Brain microvascular endothelial cell (primary cell): ENCODE measurements at regions not wholly inside any gene's neighbourhood (a gene's known extent, or its start where the extent isn't known, plus 50 kb on each side); places are given as distances from the start of the nearest gene placed in this dataset.
A peak's percentile ranks its signal among the peaks of the same experiment; 100 is the strongest.

Experiments
- DNase-seq: peaks from one replicate; pipeline ENCODE4 v3.0.0-alpha.2; 2020
- H3K27ac ChIP-seq: fragments of 250-450 bp; sonication (Bioruptor Pico); 2 replicates; pipeline ENCODE4 v1.5.1; 2020; ENCODE audit warnings: mild to moderate bottlenecking, moderate library complexity
- H3K27me3 ChIP-seq: fragments of 250-450 bp; sonication (Bioruptor Pico); replicated peaks from 2 replicates; pipeline ENCODE4 v1.5.1; 2020; ENCODE audit warnings: mild to moderate bottlenecking
- H3K36me3 ChIP-seq: fragments of 250-450 bp; sonication (Bioruptor Pico); replicated peaks from 2 replicates; pipeline ENCODE4 v1.5.1; 2020; ENCODE audit warnings: mild to moderate bottlenecking
- H3K4me3 ChIP-seq: 2 replicates; pipeline ENCODE4 v1.5.1; 2011; ENCODE audit warnings: low read depth, mild to moderate bottlenecking, control low read depth, low read length, moderate library complexity
- in situ Hi-C: cut with HindIII; loops from 2 replicates; pipeline ENCODE4 v1.10.0; 2017; ENCODE audit warnings: low sequenced_read_pairs, low pct_ligation_motif_present
- TF ChIP-seq, protein P1 (sequence below): IDR thresholded peaks from 2 replicates; pipeline ENCODE4 v1.5.1; 2011; ENCODE audit warnings: low read depth, mild to moderate bottlenecking, moderate library complexity, low read length, control low read depth, inconsistent platforms; ENCODE audit errors: missing control alignments

DNA sequence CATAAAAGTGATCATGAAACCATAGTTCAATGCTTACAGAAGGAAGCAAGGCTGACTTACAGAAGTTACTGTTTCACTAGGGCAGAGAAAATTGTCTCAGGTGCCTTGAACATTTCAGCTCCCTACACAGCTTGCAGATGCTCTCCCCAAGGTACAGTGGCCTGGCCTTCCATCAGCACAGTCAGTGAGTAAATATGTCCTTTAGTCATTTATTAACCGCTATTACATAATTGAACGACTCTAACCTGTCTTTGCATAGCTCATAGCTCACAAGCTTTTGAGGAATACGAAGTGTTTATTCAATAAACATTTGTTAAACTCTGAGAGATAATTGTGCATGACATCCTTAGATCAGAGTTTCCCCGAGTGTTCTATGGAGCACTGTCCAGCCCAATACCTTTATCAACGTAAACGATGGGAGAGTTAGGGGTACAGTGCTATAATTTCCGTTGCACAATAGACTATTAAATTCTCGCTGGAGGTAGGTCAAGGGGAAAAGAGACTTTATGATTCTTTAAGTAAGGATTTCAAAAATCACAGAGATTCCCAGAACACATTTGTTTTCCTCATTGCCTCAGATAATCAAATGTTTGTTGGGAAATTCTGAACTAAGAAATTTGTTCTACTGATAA, 677.8 kb downstream of the TSN start:
- H3K27ac ChIP-seq = no peak overlapping the region
- TF ChIP-seq, protein P1, sequence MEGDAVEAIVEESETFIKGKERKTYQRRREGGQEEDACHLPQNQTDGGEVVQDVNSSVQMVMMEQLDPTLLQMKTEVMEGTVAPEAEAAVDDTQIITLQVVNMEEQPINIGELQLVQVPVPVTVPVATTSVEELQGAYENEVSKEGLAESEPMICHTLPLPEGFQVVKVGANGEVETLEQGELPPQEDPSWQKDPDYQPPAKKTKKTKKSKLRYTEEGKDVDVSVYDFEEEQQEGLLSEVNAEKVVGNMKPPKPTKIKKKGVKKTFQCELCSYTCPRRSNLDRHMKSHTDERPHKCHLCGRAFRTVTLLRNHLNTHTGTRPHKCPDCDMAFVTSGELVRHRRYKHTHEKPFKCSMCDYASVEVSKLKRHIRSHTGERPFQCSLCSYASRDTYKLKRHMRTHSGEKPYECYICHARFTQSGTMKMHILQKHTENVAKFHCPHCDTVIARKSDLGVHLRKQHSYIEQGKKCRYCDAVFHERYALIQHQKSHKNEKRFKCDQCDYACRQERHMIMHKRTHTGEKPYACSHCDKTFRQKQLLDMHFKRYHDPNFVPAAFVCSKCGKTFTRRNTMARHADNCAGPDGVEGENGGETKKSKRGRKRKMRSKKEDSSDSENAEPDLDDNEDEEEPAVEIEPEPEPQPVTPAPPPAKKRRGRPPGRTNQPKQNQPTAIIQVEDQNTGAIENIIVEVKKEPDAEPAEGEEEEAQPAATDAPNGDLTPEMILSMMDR = no peak
- in situ Hi-C loops = no loop called here
- no peaks in the 10 kb centered on the region for H3K36me3 ChIP-seq
- no peak overlapping the region for H3K4me3 ChIP-seq
- H3K27me3 ChIP-seq = no peaks in the 10 kb centered on the region
- no peak for DNase-seq

DNA sequence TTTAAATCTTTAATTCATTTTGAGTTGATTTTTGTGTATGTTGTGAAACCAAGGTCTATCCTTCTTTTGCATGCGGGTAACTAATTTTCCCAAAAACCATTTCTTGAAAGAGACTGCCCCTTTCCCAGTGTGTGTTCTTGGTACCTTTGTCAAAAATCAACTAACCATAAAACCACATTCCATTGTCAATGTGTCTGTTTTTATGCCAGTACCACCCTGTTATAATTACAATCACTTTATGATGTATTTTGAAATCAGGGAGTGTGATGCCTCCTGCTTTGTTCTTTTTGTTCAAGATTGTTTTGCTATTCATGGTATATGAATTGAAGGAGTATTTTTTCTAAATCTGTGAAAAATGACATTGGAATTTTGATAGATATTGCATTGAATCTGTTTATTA, 689.6 kb downstream of the TSN start:
- in situ Hi-C loops = no loop called here
- no peak for DNase-seq

GRCh38 chr2:122446761-122447160, 691.3 kb downstream of the TSN start:
- TF ChIP-seq, protein P1 = no peak
- no peaks in the 10 kb centered on the region for H3K36me3 ChIP-seq
- no peak for DNase-seq

More for the DNA sequence above, 689.6 kb downstream of the TSN start:
- no peaks in the 10 kb centered on the region for H3K27me3 ChIP-seq
- H3K4me3 ChIP-seq = no peak overlapping the region
- TF ChIP-seq, protein P1 = no peak
- no peak overlapping the region for H3K27ac ChIP-seq
- no peaks in the 10 kb centered on the region for H3K36me3 ChIP-seq

GRCh38 chr2:122447237-122447636, 691.8 kb downstream of the TSN start:
- no peaks in the 10 kb centered on the region for H3K27me3 ChIP-seq
- no peak for DNase-seq
- TF ChIP-seq, protein P1 = no peak
- H3K4me3 ChIP-seq = no peak overlapping the region
- H3K27ac ChIP-seq = no peak overlapping the region
- in situ Hi-C loops = no loop called here
- no peaks in the 10 kb centered on the region for H3K36me3 ChIP-seq

More at GRCh38 chr2:122446761-122447160, 691.3 kb downstream of the TSN start:
- Histone ChIP-seq H3K27ac (no peak overlapping the region), H3K27me3 (no peaks in the 10 kb centered on the region), H3K4me3 (no peak overlapping the region)
- in situ Hi-C loops = no loop called here

GRCh38 chr2:122451040-122451439, 695.6 kb downstream of the TSN start:
- DNase-seq = peak; percentile 16
- Histone ChIP-seq H3K27ac (no peak overlapping the region), H3K27me3 (no peaks in the 10 kb centered on the region), H3K4me3 (no peak overlapping the region), H3K36me3 (no peaks in the 10 kb centered on the region)
- TF ChIP-seq, protein P1 = peak; percentile 72
- in situ Hi-C loops = no loop called here

DNA sequence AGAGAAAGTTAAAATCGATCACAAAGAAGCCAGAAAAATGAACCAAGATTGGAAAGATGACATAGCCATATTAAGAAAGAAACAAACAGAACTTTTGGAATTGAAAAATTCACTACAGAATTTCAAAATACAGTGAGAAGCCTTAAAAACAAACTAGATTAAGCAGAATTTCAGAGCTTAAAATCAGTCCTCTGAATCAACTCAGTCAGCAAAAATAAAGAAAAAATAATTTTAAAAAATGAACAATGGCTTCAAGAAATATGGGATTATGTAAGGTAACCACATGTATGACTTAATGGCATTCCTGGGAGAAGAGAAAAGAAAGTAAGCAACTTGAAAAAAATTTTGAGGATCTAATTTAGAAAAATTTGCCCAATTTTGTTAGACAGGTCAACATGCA, 696.2 kb downstream of the TSN start:
- H3K27me3 ChIP-seq = no peaks in the 10 kb centered on the region
- H3K36me3 ChIP-seq = no peaks in the 10 kb centered on the region
- in situ Hi-C loops = no loop called here
- TF ChIP-seq, protein P1 = no peak
- H3K4me3 ChIP-seq = no peak overlapping the region
- DNase-seq = no peak
- H3K27ac ChIP-seq = no peak overlapping the region
